HL-60 (cell line): ENCODE measurements at regions not wholly inside any gene's neighbourhood (a gene's known extent, or its start where the extent isn't known, plus 50 kb on each side); places are given as distances from the start of the nearest gene placed in this dataset.

Experiments
- DNase-seq, 2 experiments: peaks; one replicate each; pipeline ENCODE4 v3.0.0-alpha.2; 2010 to 2020; ENCODE audit warnings: low read depth in 1 of 2, low spot score in 1 of 2
- H3K27ac ChIP-seq: fragments of 250-450 bp; sonication (Bioruptor Pico); replicated peaks from 2 replicates; pipeline ENCODE4 v1.5.1; 2020; ENCODE audit warnings: mild to moderate bottlenecking, moderate library complexity
- H3K27me3 ChIP-seq: fragments of 250-450 bp; sonication (Bioruptor Pico); 2 replicates; pipeline ENCODE4 v1.5.1; 2021; ENCODE audit warnings: mild to moderate bottlenecking, moderate library complexity; ENCODE audit not compliant: insufficient read depth, poor library complexity, severe bottlenecking
- H3K4me3 ChIP-seq: replicated peaks from 2 replicates; pipeline ENCODE4 v1.5.1; 2011; ENCODE audit warnings: mild to moderate bottlenecking, control low read depth, low read length; ENCODE audit not compliant: insufficient read depth
- GABPA ChIP-seq: IDR thresholded peaks from 2 replicates; pipeline ENCODE4 v1.6.1; 2012; ENCODE audit warnings: low read depth
- POLR2AphosphoS5 ChIP-seq: IDR thresholded peaks from 2 replicates; pipeline ENCODE4 v1.6.1; 2012; ENCODE audit warnings: low read depth
- REST ChIP-seq: IDR thresholded peaks from 2 replicates; pipeline ENCODE4 v1.6.1; 2012; ENCODE audit warnings: low read depth; ENCODE audit not compliant: insufficient replicate concordance
- SPI1 ChIP-seq: IDR thresholded peaks from 2 replicates; pipeline ENCODE4 v1.6.1; 2012; ENCODE audit warnings: low read depth, mild to moderate bottlenecking, borderline replicate concordance
- TF ChIP-seq, protein P1 (sequence below): IDR thresholded peaks from one replicate; pipeline ENCODE4 v1.5.1; 2011; ENCODE audit warnings: low read length, control low read depth, inconsistent platforms; ENCODE audit not compliant: insufficient read depth

DNA sequence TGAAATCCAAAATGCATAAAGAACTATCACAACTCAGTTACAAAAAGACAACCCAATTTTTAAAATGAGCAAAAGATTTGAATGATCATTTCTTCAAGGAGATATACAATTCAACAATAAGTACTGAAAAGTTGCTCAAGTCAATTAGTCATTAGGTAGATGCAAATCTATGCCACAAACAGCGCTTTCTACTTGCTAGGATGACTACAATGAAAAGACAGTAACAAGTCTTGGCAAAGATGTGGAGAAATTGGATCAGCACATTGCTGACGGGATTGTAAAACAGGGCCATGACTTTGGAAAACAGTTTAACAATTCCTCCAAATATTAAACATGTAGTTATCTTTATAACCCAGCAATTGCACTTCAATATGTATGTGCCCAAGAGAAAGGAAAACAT is 166.3 kb upstream of the MC4R start:
- Histone ChIP-seq H3K4me3 (no peak overlapping the region), H3K27ac (no peak overlapping the region), H3K27me3 (no peaks in the 10 kb centered on the region)
- TF ChIP-seq POLR2AphosphoS5, result no peak
- no peak for TF ChIP-seq GABPA
- TF ChIP-seq REST, result no peak
- DNase-seq, result no peak

DNA sequence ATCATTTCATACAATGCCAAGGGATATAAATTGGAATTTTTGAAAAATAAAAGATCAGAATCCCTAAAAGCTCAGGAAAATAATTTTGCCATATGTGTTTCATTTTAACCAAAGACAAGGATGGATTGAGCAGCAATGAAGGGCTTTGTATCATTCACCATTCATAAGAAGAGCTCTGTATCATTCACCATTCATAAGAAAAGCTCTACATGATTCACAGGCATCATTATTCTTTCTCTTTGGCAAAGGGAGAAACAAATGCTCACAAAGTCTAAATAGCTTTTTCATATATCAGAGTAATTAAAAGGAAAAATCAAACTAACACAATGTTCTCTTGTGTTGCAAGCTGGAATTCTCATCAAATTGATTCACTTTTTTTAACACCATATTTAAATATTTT is 169.1 kb upstream of the MC4R start:
- no peak overlapping the region for H3K4me3 ChIP-seq
- TF ChIP-seq, protein P1, sequence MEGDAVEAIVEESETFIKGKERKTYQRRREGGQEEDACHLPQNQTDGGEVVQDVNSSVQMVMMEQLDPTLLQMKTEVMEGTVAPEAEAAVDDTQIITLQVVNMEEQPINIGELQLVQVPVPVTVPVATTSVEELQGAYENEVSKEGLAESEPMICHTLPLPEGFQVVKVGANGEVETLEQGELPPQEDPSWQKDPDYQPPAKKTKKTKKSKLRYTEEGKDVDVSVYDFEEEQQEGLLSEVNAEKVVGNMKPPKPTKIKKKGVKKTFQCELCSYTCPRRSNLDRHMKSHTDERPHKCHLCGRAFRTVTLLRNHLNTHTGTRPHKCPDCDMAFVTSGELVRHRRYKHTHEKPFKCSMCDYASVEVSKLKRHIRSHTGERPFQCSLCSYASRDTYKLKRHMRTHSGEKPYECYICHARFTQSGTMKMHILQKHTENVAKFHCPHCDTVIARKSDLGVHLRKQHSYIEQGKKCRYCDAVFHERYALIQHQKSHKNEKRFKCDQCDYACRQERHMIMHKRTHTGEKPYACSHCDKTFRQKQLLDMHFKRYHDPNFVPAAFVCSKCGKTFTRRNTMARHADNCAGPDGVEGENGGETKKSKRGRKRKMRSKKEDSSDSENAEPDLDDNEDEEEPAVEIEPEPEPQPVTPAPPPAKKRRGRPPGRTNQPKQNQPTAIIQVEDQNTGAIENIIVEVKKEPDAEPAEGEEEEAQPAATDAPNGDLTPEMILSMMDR, result no peak
- TF ChIP-seq SPI1 (no peak), POLR2AphosphoS5 (no peak), GABPA (no peak), REST (no peak)
- no peak for DNase-seq
- no peak overlapping the region for H3K27ac ChIP-seq
- no peaks in the 10 kb centered on the region for H3K27me3 ChIP-seq

- TF ChIP-seq SPI1, result no peak
- TF ChIP-seq REST, result no peak
- TF ChIP-seq, protein P1, result no peak
- TF ChIP-seq POLR2AphosphoS5, result no peak
- TF ChIP-seq GABPA, result no peak
- no peak overlapping the region for H3K4me3 ChIP-seq
- no peak for DNase-seq
- no peaks in the 10 kb centered on the region for H3K27me3 ChIP-seq
- H3K27ac ChIP-seq, result no peak overlapping the region
These were observed 171.1 kb upstream of the MC4R start for GRCh38 chr18:60543646-60544045.
